Gastrocnemius medialis (tissue), 4 donors: ENCODE measurements at regions not wholly inside any gene's neighbourhood (a gene's known extent, or its start where the extent isn't known, plus 50 kb on each side); places are given as distances from the start of the nearest gene placed in this dataset.

ENCODE experiments used
- CTCF ChIP-seq, 5 experiments: fragments of 450-650 bp in 3 of 5; fragments of 200-600 bp in 2 of 5; sonication (generic) in 2 of 5; IDR thresholded peaks in 4 of 5; conservative IDR thresholded peaks in 1 of 5; 1 replicate in 4 of 5; 2 replicates in 1 of 5; pipeline ENCODE4 v1.5.1; 2016 to 2019; ENCODE audit warnings: antibody characterized with exemption in 5 of 5, mild to moderate bottlenecking in 3 of 5, moderate library complexity in 3 of 5
- POLR2A ChIP-seq, 2 donors: fragments of 450-650 bp; IDR thresholded peaks; one replicate each; pipeline ENCODE4 v1.6.1; 2017; ENCODE audit warnings: antibody characterized with exemption in 2 of 2, mild to moderate bottlenecking in 2 of 2, moderate library complexity in 2 of 2

GRCh38 chr1:13994386-13994785 is 294.4 kb downstream of the PRDM2 start:
- TF ChIP-seq CTCF (IDR thresholded peaks at IDR 0.05 in 4 of 5, conservative IDR thresholded peaks at IDR 0.05 in 1 of 5) = no peak
- no peak for TF ChIP-seq POLR2A (IDR thresholded peaks at IDR 0.05)
